ENCODE measurements at regions not wholly inside any gene's neighbourhood (a gene's known extent, or its start where the extent isn't known, plus 50 kb on each side); places are given as distances from the start of the nearest gene placed in this dataset.
A peak's percentile ranks its signal among the peaks of the same experiment; 100 is the strongest.
"Not testable (repeated sequence)": the region's sequence is repeated elsewhere in the genome, so short reads cannot be mapped to it uniquely, and the experiment has no call there.

DNA sequence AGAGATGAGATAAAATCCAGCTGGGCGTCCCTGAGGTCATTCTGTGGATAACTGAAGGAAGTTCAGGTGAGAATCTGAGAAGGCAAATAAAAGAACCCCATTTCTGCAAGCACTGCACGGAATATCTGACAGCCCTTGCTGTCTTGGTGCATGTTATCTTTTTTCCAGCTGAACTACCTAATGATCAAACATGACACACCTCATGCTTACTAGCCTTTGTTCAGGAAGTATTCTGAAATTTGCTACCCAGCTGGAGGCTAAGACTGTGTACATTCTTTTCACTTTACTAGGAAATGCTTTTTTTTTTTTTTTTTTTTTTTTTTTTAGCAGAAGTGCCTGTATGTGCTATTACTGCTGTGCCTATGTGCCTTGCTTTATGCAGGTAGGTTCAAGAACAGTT lies 718.1 kb downstream of the SMARCA1 start:
- 7 to 58% (median 24%) methylated on average over 2 of the region's 2 CpGs for WGBS, 3 donors
- Histone ChIP-seq H3K9me3 (ENCODE audit: control insufficient read depth in 2 of 2, insufficient read depth in 1 of 2, low read depth in 1 of 2, low read length in 1 of 2) (peaks cover 0 to 8% of the 10 kb centered on the region in 2 donors), H3K27ac (ENCODE audit: low read depth in 1 of 3, low read length in 2 of 3) (peak overlapping the region in 1 of 3 donors; percentile 60), H3K4me3 (ENCODE audit: low read depth in 1 of 3, low read length in 3 of 3) (no peak overlapping the region), H3K36me3 (ENCODE audit: control insufficient read depth in 3 of 3, insufficient read depth in 2 of 3, low read depth in 1 of 3, low read length in 3 of 3) (no peaks in the 10 kb centered on the region), H3K4me1 (ENCODE audit: control insufficient read depth in 3 of 3, insufficient read depth in 2 of 3, low read depth in 1 of 3, low read length in 2 of 3) (peaks cover 0 to 12% (median 0%) of the 10 kb centered on the region in 3 donors), H3K27me3 (ENCODE audit: control insufficient read depth in 3 of 3, insufficient read depth in 3 of 3, low read length in 3 of 3) (no peaks in the 10 kb centered on the region)
- DNase-seq (peak; percentile 39 to 44), FAIRE-seq (no peak)

DNA sequence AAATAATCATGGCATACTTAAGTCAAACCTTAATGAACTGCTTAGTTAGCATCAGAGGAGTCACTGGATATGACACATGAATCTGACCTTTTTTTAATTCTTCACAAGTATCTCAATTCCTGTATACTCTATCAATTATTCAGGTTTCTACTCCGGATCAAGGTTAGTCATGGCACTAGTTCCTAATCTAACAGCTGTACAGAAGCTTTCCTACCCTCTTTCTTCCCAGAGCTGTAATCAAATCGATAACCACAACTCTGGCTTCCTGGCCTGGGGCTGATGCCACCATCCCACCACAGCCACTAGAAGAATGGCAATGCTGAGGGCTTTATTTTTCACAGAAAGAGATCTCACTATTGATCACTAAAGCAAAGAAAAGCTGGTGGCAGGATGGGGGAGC lies 718.5 kb downstream of the SMARCA1 start:
- H3K4me3 ChIP-seq (ENCODE audit: low read depth in 1 of 3, low read length in 3 of 3): no peak overlapping the region
- H3K27me3 ChIP-seq (ENCODE audit: control insufficient read depth in 3 of 3, insufficient read depth in 3 of 3, low read length in 3 of 3): no peaks in the 10 kb centered on the region
- H3K9me3 ChIP-seq (ENCODE audit: control insufficient read depth in 2 of 2, insufficient read depth in 1 of 2, low read depth in 1 of 2, low read length in 1 of 2): peaks cover 0 to 8% of the 10 kb centered on the region in 2 donors
- FAIRE-seq (no peak), DNase-seq (peak in 1 of 2 donors; percentile 0)
- H3K4me1 ChIP-seq (ENCODE audit: control insufficient read depth in 3 of 3, insufficient read depth in 2 of 3, low read depth in 1 of 3, low read length in 2 of 3): peaks cover 0 to 12% (median 0%) of the 10 kb centered on the region in 3 donors
- H3K36me3 ChIP-seq (ENCODE audit: control insufficient read depth in 3 of 3, insufficient read depth in 2 of 3, low read depth in 1 of 3, low read length in 3 of 3): no peaks in the 10 kb centered on the region
- WGBS, 3 donors: 17 to 61% (median 47%) methylated on average over 2 of the region's 2 CpGs
- H3K27ac ChIP-seq (ENCODE audit: low read depth in 1 of 3, low read length in 2 of 3): peak overlapping the region in 1 of 3 donors; percentile 60

DNA sequence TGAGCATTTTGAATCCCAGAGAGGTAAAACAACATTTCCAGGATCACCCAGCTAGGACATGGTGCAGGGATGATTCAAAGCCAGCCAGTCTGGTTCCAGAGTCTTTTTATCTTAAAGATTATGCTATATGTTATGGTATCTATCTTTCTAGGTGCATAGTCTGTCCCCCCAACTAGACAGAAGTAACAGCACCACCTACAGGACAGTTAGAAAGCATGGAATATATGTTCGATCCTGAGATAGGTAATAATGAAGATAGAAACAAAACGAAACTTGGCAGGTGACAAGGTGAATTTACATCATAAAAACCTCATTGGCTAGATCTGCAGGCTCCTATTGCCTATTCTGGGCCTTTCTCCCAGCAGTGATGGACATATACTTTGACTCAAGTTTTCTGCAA lies 723.2 kb downstream of the SMARCA1 start:
- WGBS, 3 donors: 9 to 28% (median 22%) methylated on average over 2 of the region's 2 CpGs
- DNase-seq (peak in 1 of 2 donors; percentile 1), FAIRE-seq (no peak)
- no peaks in the 10 kb centered on the region for H3K36me3 ChIP-seq (ENCODE audit: control insufficient read depth in 3 of 3, insufficient read depth in 2 of 3, low read depth in 1 of 3, low read length in 3 of 3)
- no peaks in the 10 kb centered on the region for H3K9me3 ChIP-seq (ENCODE audit: control insufficient read depth in 2 of 2, insufficient read depth in 1 of 2, low read depth in 1 of 2, low read length in 1 of 2)
- peaks cover 0 to 4% (median 0%) of the 10 kb centered on the region in 3 donors for H3K4me1 ChIP-seq (ENCODE audit: control insufficient read depth in 3 of 3, insufficient read depth in 2 of 3, low read depth in 1 of 3, low read length in 2 of 3)
- H3K27ac ChIP-seq (ENCODE audit: low read depth in 1 of 3, low read length in 2 of 3): no peak overlapping the region
- H3K4me3 ChIP-seq (ENCODE audit: low read depth in 1 of 3, low read length in 3 of 3): no peak overlapping the region
- no peaks in the 10 kb centered on the region for H3K27me3 ChIP-seq (ENCODE audit: control insufficient read depth in 3 of 3, insufficient read depth in 3 of 3, low read length in 3 of 3)

DNA sequence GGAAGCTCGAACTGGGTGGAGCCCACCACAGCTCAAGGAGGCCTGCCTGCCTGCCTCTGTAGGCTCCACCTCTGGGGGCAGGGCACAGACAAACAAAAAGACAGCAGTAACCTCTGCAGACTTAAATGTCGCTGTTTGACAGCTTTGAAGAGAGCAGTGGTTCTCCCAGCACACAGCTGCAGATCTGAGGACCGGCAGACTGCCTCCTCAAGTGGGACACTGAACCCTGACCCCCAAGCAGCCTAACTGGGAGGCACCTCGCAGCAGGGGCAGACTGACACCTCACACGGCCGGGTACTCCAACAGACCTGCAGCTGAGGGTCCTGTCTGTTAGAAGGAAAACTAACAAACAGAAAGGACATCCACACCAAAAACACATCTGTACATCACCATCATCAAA lies 730.9 kb upstream of the ACTRT1 start:
- H3K27ac ChIP-seq (ENCODE audit: low read depth in 1 of 3, low read length in 2 of 3); H3K27me3 ChIP-seq (ENCODE audit: control insufficient read depth in 3 of 3, insufficient read depth in 3 of 3, low read length in 3 of 3); H3K4me1 ChIP-seq (ENCODE audit: control insufficient read depth in 3 of 3, insufficient read depth in 2 of 3, low read depth in 1 of 3, low read length in 2 of 3); DNase-seq; H3K4me3 ChIP-seq (ENCODE audit: low read depth in 1 of 3, low read length in 3 of 3); H3K9me3 ChIP-seq (ENCODE audit: control insufficient read depth in 2 of 2, insufficient read depth in 1 of 2, low read depth in 1 of 2, low read length in 1 of 2); H3K36me3 ChIP-seq (ENCODE audit: control insufficient read depth in 3 of 3, insufficient read depth in 2 of 3, low read depth in 1 of 3, low read length in 3 of 3); FAIRE-seq: not testable (repeated sequence)
- WGBS, 3 donors: 40 to 48% (median 40%) methylated on average over 5 of the region's 6 CpGs

DNA sequence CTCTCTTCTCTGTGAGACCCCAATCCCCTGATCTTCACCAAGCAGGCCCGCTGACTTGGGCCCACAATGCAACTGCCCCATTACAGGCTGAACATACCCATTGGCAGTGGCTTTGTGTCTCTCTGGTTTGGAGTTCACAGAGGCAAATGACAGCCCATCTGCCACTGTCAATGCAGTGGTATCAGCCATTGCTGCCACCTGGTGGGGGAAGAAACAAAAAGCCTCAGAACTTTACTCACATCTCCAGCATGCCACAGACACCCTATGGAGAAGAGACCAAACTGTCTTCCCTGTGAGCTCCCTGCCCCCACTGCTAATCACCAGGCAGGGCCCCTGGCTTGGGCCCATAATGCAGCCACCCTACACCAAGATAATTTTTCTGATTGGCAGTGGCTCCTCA lies 729.3 kb upstream of the ACTRT1 start:
- Histone ChIP-seq H3K36me3 (ENCODE audit: control insufficient read depth in 3 of 3, insufficient read depth in 2 of 3, low read depth in 1 of 3, low read length in 3 of 3) (no peaks in the 10 kb centered on the region), H3K27ac (ENCODE audit: low read depth in 1 of 3, low read length in 2 of 3) (no peak overlapping the region), H3K9me3 (ENCODE audit: control insufficient read depth in 2 of 2, insufficient read depth in 1 of 2, low read depth in 1 of 2, low read length in 1 of 2) (no peaks in the 10 kb centered on the region), H3K4me3 (ENCODE audit: low read depth in 1 of 3, low read length in 3 of 3) (no peak overlapping the region), H3K4me1 (ENCODE audit: control insufficient read depth in 3 of 3, insufficient read depth in 2 of 3, low read depth in 1 of 3, low read length in 2 of 3) (no peaks in the 10 kb centered on the region), H3K27me3 (ENCODE audit: control insufficient read depth in 3 of 3, insufficient read depth in 3 of 3, low read length in 3 of 3) (no peaks in the 10 kb centered on the region)
- DNase-seq (peak; percentile 19 to 49), FAIRE-seq (no peak)
- WGBS, 3 donors: 50 to 76% (median 61%) methylated on average over 1 of the region's 1 CpG

DNA sequence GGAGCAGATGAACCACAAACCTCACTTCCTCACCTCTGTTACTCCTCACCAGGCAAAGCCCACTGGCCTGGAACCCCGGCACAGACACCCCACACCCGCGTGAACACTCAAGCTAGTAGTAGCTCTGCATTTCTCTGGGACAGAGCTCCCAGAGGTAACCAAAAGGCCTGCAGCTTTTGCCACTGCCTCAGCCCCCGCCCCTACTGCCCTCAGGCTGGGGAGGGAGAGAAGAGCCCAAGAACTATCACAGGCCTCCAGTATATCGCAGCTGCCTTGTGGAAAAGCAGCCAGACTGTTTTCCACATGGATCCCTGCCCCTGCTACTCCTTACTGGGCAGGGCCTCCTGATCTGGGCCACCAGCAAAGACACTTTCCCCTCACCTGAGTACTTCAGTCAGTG lies 728.7 kb upstream of the ACTRT1 start:
- FAIRE-seq: no peak
- no peak overlapping the region for H3K27ac ChIP-seq (ENCODE audit: low read depth in 1 of 3, low read length in 2 of 3)

DNA sequence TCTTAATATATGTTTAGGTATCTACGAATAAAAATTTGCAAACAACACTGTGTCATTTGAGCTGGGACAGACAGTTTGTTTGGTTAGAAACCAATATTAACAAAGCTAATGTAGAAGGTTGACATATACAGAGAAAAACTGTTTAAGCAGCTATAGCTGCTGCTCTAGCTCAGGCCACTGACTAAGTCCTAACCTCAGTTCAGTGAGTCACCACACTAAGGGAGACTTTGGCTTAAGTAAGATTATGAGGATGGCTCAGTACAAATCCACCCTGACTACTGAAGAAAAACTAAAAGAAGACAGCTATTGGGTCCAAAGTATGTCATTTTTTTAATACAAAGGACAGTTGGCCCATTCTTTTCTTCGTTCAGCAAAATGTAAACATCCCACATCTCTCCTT lies 717.3 kb upstream of the ACTRT1 start:
- FAIRE-seq: no peak

More for the DNA sequence above, 728.7 kb upstream of the ACTRT1 start:
- no peak overlapping the region for H3K4me3 ChIP-seq (ENCODE audit: low read depth in 1 of 3, low read length in 3 of 3)
- H3K9me3 ChIP-seq (ENCODE audit: control insufficient read depth in 2 of 2, insufficient read depth in 1 of 2, low read depth in 1 of 2, low read length in 1 of 2): no peaks in the 10 kb centered on the region
- WGBS, 3 donors: 77 to 83% (median 83%) methylated on average over 4 to 5 of the region's 5 CpGs
- no peaks in the 10 kb centered on the region for H3K36me3 ChIP-seq (ENCODE audit: control insufficient read depth in 3 of 3, insufficient read depth in 2 of 3, low read depth in 1 of 3, low read length in 3 of 3)
- no peak for DNase-seq
- no peaks in the 10 kb centered on the region for H3K4me1 ChIP-seq (ENCODE audit: control insufficient read depth in 3 of 3, insufficient read depth in 2 of 3, low read depth in 1 of 3, low read length in 2 of 3)
- H3K27me3 ChIP-seq (ENCODE audit: control insufficient read depth in 3 of 3, insufficient read depth in 3 of 3, low read length in 3 of 3): no peaks in the 10 kb centered on the region

DNA sequence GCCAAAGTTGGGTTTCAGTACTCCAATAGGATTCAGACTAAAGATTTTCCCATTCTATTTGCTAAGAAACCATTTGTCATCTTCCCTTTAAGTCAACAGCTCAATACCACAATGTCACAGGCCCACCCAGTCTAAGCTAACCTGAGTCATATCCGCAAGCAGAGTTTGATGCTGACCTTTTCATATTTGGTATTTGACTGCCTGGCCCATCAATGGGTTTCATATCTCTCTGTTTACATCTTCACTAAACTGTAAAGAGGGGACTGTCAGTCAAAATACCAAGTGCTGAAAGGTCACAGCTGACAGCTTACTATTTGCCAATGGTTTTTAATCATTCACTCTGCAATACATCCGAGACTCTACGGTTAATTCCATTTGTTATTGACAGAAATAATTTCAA lies 707.5 kb upstream of the ACTRT1 start:
- WGBS, 3 donors: 67 to 70% (median 67%) methylated on average over 3 of the region's 3 CpGs
- H3K4me3 ChIP-seq (ENCODE audit: low read depth in 1 of 3, low read length in 3 of 3): no peak overlapping the region
- DNase-seq: no peak
- H3K36me3 ChIP-seq (ENCODE audit: control insufficient read depth in 3 of 3, insufficient read depth in 2 of 3, low read depth in 1 of 3, low read length in 3 of 3): no peaks in the 10 kb centered on the region
- no peaks in the 10 kb centered on the region for H3K4me1 ChIP-seq (ENCODE audit: control insufficient read depth in 3 of 3, insufficient read depth in 2 of 3, low read depth in 1 of 3, low read length in 2 of 3)
- FAIRE-seq: no peak
- H3K27me3 ChIP-seq (ENCODE audit: control insufficient read depth in 3 of 3, insufficient read depth in 3 of 3, low read length in 3 of 3): no peaks in the 10 kb centered on the region
- H3K27ac ChIP-seq (ENCODE audit: low read depth in 1 of 3, low read length in 2 of 3): no peak overlapping the region
- H3K9me3 ChIP-seq (ENCODE audit: control insufficient read depth in 2 of 2, insufficient read depth in 1 of 2, low read depth in 1 of 2, low read length in 1 of 2): no peaks in the 10 kb centered on the region

More for the DNA sequence above, 717.3 kb upstream of the ACTRT1 start:
- WGBS, 3 donors: 63 to 78% (median 66%) methylated on average over 2 of the region's 2 CpGs
- H3K27me3 ChIP-seq (ENCODE audit: control insufficient read depth in 3 of 3, insufficient read depth in 3 of 3, low read length in 3 of 3): no peaks in the 10 kb centered on the region
- no peak overlapping the region for H3K27ac ChIP-seq (ENCODE audit: low read depth in 1 of 3, low read length in 2 of 3)
- H3K4me1 ChIP-seq (ENCODE audit: control insufficient read depth in 3 of 3, insufficient read depth in 2 of 3, low read depth in 1 of 3, low read length in 2 of 3): no peaks in the 10 kb centered on the region
- DNase-seq: no peak
- no peaks in the 10 kb centered on the region for H3K36me3 ChIP-seq (ENCODE audit: control insufficient read depth in 3 of 3, insufficient read depth in 2 of 3, low read depth in 1 of 3, low read length in 3 of 3)
- H3K9me3 ChIP-seq (ENCODE audit: control insufficient read depth in 2 of 2, insufficient read depth in 1 of 2, low read depth in 1 of 2, low read length in 1 of 2): peaks cover 0 to 5% of the 10 kb centered on the region in 2 donors
- no peak overlapping the region for H3K4me3 ChIP-seq (ENCODE audit: low read depth in 1 of 3, low read length in 3 of 3)

DNA sequence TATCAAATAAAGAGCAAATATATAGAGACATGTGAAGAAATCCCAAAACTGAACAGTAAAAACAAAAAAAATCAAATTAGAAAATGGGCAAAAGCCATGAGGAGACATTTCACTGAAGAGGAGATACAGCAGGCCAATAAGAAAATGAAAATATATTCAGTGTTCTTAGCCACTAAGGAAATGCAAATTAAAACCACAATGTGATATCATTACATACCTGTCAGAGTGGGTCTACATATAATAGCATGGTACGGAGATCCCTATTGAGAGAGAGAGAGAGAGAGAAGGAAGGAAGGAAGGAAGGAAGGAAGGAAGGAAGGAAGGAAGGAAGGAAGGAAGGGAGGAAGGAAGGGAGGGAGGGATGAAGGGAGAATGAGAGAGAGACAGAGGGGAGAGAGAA lies 707.0 kb upstream of the ACTRT1 start:
- no peak for FAIRE-seq
- no peak overlapping the region for H3K27ac ChIP-seq (ENCODE audit: low read depth in 1 of 3, low read length in 2 of 3)
- no peak for DNase-seq
- no peaks in the 10 kb centered on the region for H3K4me1 ChIP-seq (ENCODE audit: control insufficient read depth in 3 of 3, insufficient read depth in 2 of 3, low read depth in 1 of 3, low read length in 2 of 3)
- H3K36me3 ChIP-seq (ENCODE audit: control insufficient read depth in 3 of 3, insufficient read depth in 2 of 3, low read depth in 1 of 3, low read length in 3 of 3): no peaks in the 10 kb centered on the region
- no peaks in the 10 kb centered on the region for H3K9me3 ChIP-seq (ENCODE audit: control insufficient read depth in 2 of 2, insufficient read depth in 1 of 2, low read depth in 1 of 2, low read length in 1 of 2)
- WGBS, 3 donors: 76 to 94% (median 79%) methylated on average over 1 of the region's 1 CpG
- H3K4me3 ChIP-seq (ENCODE audit: low read depth in 1 of 3, low read length in 3 of 3): no peak overlapping the region
- H3K27me3 ChIP-seq (ENCODE audit: control insufficient read depth in 3 of 3, insufficient read depth in 3 of 3, low read length in 3 of 3): no peaks in the 10 kb centered on the region

Measured in small intestine (tissue), 7 donors.